ENCODE measurements at regions not wholly inside any gene's neighbourhood (a gene's known extent, or its start where the extent isn't known, plus 50 kb on each side); places are given as distances from the start of the nearest gene placed in this dataset.

GRCh38 chr11:112637876-112638275 lies 323.3 kb upstream of the NCAM1 start:
- Histone ChIP-seq H3K4me2 (ENCODE audit: low read depth, low read length, poor library complexity, severe bottlenecking) (no peak overlapping the region), H3K9me2 (replicated peaks; ENCODE audit: insufficient read depth, low read length) (no peaks in the 10 kb centered on the region), H3K9ac (ENCODE audit: low read length) (no peak overlapping the region), H2AFZ (ENCODE audit: low read length) (no peak overlapping the region), H3K36me3 (ENCODE audit: insufficient read depth, low read length) (no peaks in the 10 kb centered on the region), H4K20me1 (ENCODE audit: insufficient read depth, low read depth, low read length) (no peaks in the 10 kb centered on the region), H3K4me1 (ENCODE audit: low read length) (no peaks in the 10 kb centered on the region), H3K27me3 (ENCODE audit: low read length) (no peaks in the 10 kb centered on the region), H3K79me2 (ENCODE audit: low read length) (no peaks in the 10 kb centered on the region), H3K4me3 (ENCODE audit: low read length) (no peak overlapping the region), H3K9me3 (ENCODE audit: low read length) (no peaks in the 10 kb centered on the region), H3K27ac (ENCODE audit: low read length) (no peak overlapping the region)
- no peak for DNase-seq

GRCh38 chr11:112639469-112639868 lies 321.8 kb upstream of the NCAM1 start:
- DNase-seq, result no peak
- H3K9me3 ChIP-seq (ENCODE audit: low read length), result no peaks in the 10 kb centered on the region
- H3K27ac ChIP-seq (ENCODE audit: low read length), result no peak overlapping the region
- no peaks in the 10 kb centered on the region for H3K36me3 ChIP-seq (ENCODE audit: insufficient read depth, low read length)
- no peak overlapping the region for H2AFZ ChIP-seq (ENCODE audit: low read length)
- H3K9ac ChIP-seq (ENCODE audit: low read length), result no peak overlapping the region
- H3K27me3 ChIP-seq (ENCODE audit: low read length), result no peaks in the 10 kb centered on the region
- H3K4me1 ChIP-seq (ENCODE audit: low read length), result peaks cover under 1% of the 10 kb centered on the region; the same call in 1 of the 2 replicates
- no peaks in the 10 kb centered on the region for H3K9me2 ChIP-seq (replicated peaks; ENCODE audit: insufficient read depth, low read length)
- no peak overlapping the region for H3K4me2 ChIP-seq (ENCODE audit: low read depth, low read length, poor library complexity, severe bottlenecking)
- no peak overlapping the region for H3K4me3 ChIP-seq (ENCODE audit: low read length)
- no peaks in the 10 kb centered on the region for H4K20me1 ChIP-seq (ENCODE audit: insufficient read depth, low read depth, low read length)
- H3K79me2 ChIP-seq (ENCODE audit: low read length), result no peaks in the 10 kb centered on the region

GRCh38 chr11:112643416-112643815 lies 317.8 kb upstream of the NCAM1 start:
- Histone ChIP-seq H2AFZ (ENCODE audit: low read length) (no peak overlapping the region), H3K79me2 (ENCODE audit: low read length) (no peaks in the 10 kb centered on the region), H3K4me1 (ENCODE audit: low read length) (peaks cover 3% of the 10 kb centered on the region; the same call in 1 of the 2 replicates), H3K27ac (ENCODE audit: low read length) (no peak overlapping the region), H4K20me1 (ENCODE audit: insufficient read depth, low read depth, low read length) (no peaks in the 10 kb centered on the region), H3K4me2 (ENCODE audit: low read depth, low read length, poor library complexity, severe bottlenecking) (no peak overlapping the region), H3K27me3 (ENCODE audit: low read length) (no peaks in the 10 kb centered on the region), H3K4me3 (ENCODE audit: low read length) (no peak overlapping the region), H3K36me3 (ENCODE audit: insufficient read depth, low read length) (no peaks in the 10 kb centered on the region), H3K9me3 (ENCODE audit: low read length) (no peaks in the 10 kb centered on the region), H3K9ac (ENCODE audit: low read length) (no peak overlapping the region), H3K9me2 (replicated peaks; ENCODE audit: insufficient read depth, low read length) (no peaks in the 10 kb centered on the region)
- no peak for DNase-seq

- Histone ChIP-seq H4K20me1 (ENCODE audit: insufficient read depth, low read depth, low read length) (no peaks in the 10 kb centered on the region), H3K4me3 (ENCODE audit: low read length) (no peak overlapping the region), H3K9ac (ENCODE audit: low read length) (no peak overlapping the region), H2AFZ (ENCODE audit: low read length) (no peak overlapping the region), H3K4me1 (ENCODE audit: low read length) (peaks cover 3% of the 10 kb centered on the region; the same call in 1 of the 2 replicates), H3K9me2 (replicated peaks; ENCODE audit: insufficient read depth, low read length) (no peaks in the 10 kb centered on the region), H3K27me3 (ENCODE audit: low read length) (no peaks in the 10 kb centered on the region), H3K9me3 (ENCODE audit: low read length) (no peaks in the 10 kb centered on the region), H3K79me2 (ENCODE audit: low read length) (no peaks in the 10 kb centered on the region), H3K27ac (ENCODE audit: low read length) (no peak overlapping the region), H3K36me3 (ENCODE audit: insufficient read depth, low read length) (no peaks in the 10 kb centered on the region), H3K4me2 (ENCODE audit: low read depth, low read length, poor library complexity, severe bottlenecking) (no peak overlapping the region)
- no peak for DNase-seq
Measured at GRCh38 chr11:112644410-112645131, 316.6 kb upstream of the NCAM1 start.

- H3K27me3 ChIP-seq (ENCODE audit: low read length), result no peaks in the 10 kb centered on the region
- no peaks in the 10 kb centered on the region for H3K9me2 ChIP-seq (replicated peaks; ENCODE audit: insufficient read depth, low read length)
- H3K9ac ChIP-seq (ENCODE audit: low read length), result no peak overlapping the region
- H3K79me2 ChIP-seq (ENCODE audit: low read length), result no peaks in the 10 kb centered on the region
- no peaks in the 10 kb centered on the region for H3K36me3 ChIP-seq (ENCODE audit: insufficient read depth, low read length)
- H4K20me1 ChIP-seq (ENCODE audit: insufficient read depth, low read depth, low read length), result no peaks in the 10 kb centered on the region
- H3K4me3 ChIP-seq (ENCODE audit: low read length), result no peak overlapping the region
- H2AFZ ChIP-seq (ENCODE audit: low read length), result no peak overlapping the region
- no peaks in the 10 kb centered on the region for H3K9me3 ChIP-seq (ENCODE audit: low read length)
- no peak for DNase-seq
- H3K4me1 ChIP-seq (ENCODE audit: low read length), result no peaks in the 10 kb centered on the region; the same call in 1 of the 2 replicates
- no peak overlapping the region for H3K4me2 ChIP-seq (ENCODE audit: low read depth, low read length, poor library complexity, severe bottlenecking)
- no peak overlapping the region for H3K27ac ChIP-seq (ENCODE audit: low read length)
Measured at GRCh38 chr11:112649856-112650255, 311.4 kb upstream of the NCAM1 start.

DNA sequence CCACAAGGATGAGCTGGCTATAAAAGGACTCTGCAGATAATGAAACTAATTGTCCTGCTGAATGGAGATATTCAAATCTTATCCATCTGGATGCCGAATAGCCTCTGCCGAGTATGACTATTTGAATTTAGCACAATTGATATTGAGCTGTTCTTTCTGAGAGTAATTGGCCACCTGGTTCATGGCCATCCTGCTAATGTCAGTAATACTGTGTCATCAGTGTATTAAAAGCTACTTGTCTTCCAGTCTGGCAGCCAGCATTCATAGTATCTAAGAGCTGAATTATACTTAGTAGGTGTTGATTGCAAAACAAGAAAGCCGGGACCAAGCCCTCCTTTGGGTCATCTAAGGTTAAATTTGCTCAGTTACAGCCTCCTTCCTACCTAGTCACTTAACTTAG lies 310.7 kb upstream of the NCAM1 start:
- Histone ChIP-seq H4K20me1 (ENCODE audit: insufficient read depth, low read depth, low read length) (no peaks in the 10 kb centered on the region), H3K4me1 (ENCODE audit: low read length) (no peaks in the 10 kb centered on the region), H3K27me3 (ENCODE audit: low read length) (no peaks in the 10 kb centered on the region), H3K79me2 (ENCODE audit: low read length) (no peaks in the 10 kb centered on the region), H3K9me2 (replicated peaks; ENCODE audit: insufficient read depth, low read length) (no peaks in the 10 kb centered on the region), H3K9ac (ENCODE audit: low read length) (no peak overlapping the region), H3K9me3 (ENCODE audit: low read length) (no peaks in the 10 kb centered on the region), H3K4me2 (ENCODE audit: low read depth, low read length, poor library complexity, severe bottlenecking) (no peak overlapping the region), H3K27ac (ENCODE audit: low read length) (no peak overlapping the region), H3K36me3 (ENCODE audit: insufficient read depth, low read length) (no peaks in the 10 kb centered on the region), H2AFZ (ENCODE audit: low read length) (no peak overlapping the region), H3K4me3 (ENCODE audit: low read length) (no peak overlapping the region)
- no peak for DNase-seq

GRCh38 chr11:112651386-112651785 lies 309.8 kb upstream of the NCAM1 start:
- no peaks in the 10 kb centered on the region for H3K36me3 ChIP-seq (ENCODE audit: insufficient read depth, low read length)
- no peaks in the 10 kb centered on the region for H3K9me2 ChIP-seq (replicated peaks; ENCODE audit: insufficient read depth, low read length)
- no peak overlapping the region for H3K4me3 ChIP-seq (ENCODE audit: low read length)
- H3K79me2 ChIP-seq (ENCODE audit: low read length), result no peaks in the 10 kb centered on the region
- no peaks in the 10 kb centered on the region for H4K20me1 ChIP-seq (ENCODE audit: insufficient read depth, low read depth, low read length)
- no peak overlapping the region for H2AFZ ChIP-seq (ENCODE audit: low read length)
- H3K9ac ChIP-seq (ENCODE audit: low read length), result no peak overlapping the region
- DNase-seq, result no peak
- no peak overlapping the region for H3K27ac ChIP-seq (ENCODE audit: low read length)
- no peak overlapping the region for H3K4me2 ChIP-seq (ENCODE audit: low read depth, low read length, poor library complexity, severe bottlenecking)
- no peaks in the 10 kb centered on the region for H3K27me3 ChIP-seq (ENCODE audit: low read length)
- no peaks in the 10 kb centered on the region for H3K4me1 ChIP-seq (ENCODE audit: low read length)
- H3K9me3 ChIP-seq (ENCODE audit: low read length), result no peaks in the 10 kb centered on the region

DNA sequence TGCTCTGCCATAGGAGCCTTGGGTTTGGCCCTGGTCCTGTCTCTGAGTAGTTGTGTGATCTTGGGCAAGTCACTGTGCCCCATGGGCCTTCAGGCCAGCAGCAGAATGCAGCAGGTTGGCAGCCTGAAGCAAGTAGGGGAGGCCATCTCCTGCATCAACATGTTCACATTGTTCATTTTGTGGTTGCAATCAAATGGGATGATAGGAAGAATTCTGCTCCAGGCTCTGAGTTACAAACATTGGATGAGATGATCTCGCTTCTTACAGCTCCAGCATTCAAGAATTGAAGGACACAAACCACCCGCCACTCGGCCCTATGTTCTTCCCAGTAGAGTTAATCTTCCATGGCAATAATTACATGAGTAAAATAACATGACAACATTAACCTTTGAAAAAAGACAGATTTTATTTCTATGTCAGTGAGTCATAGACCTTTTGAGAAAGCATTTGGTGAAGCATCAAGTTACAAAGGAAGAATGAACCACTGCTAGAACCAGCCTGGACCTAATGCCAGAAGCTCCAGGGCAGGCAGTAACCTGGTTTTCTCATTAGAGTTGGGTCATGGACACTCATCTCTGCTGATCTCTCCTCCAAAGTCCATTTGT lies 308.3 kb upstream of the NCAM1 start:
- Histone ChIP-seq H3K27me3 (ENCODE audit: low read length) (no peaks in the 10 kb centered on the region), H3K9me3 (ENCODE audit: low read length) (no peaks in the 10 kb centered on the region), H3K79me2 (ENCODE audit: low read length) (no peaks in the 10 kb centered on the region), H3K9me2 (replicated peaks; ENCODE audit: insufficient read depth, low read length) (no peaks in the 10 kb centered on the region), H2AFZ (ENCODE audit: low read length) (no peak overlapping the region), H3K4me1 (ENCODE audit: low read length) (no peaks in the 10 kb centered on the region), H3K4me2 (ENCODE audit: low read depth, low read length, poor library complexity, severe bottlenecking) (no peak overlapping the region), H4K20me1 (ENCODE audit: insufficient read depth, low read depth, low read length) (no peaks in the 10 kb centered on the region), H3K9ac (ENCODE audit: low read length) (no peak overlapping the region), H3K4me3 (ENCODE audit: low read length) (no peak overlapping the region), H3K27ac (ENCODE audit: low read length) (no peak overlapping the region), H3K36me3 (ENCODE audit: insufficient read depth, low read length) (no peaks in the 10 kb centered on the region)
- no peak for DNase-seq

Data from Karpas-422 (cell line).